ENCODE measurements at regions not wholly inside any gene's neighbourhood (a gene's known extent, or its start where the extent isn't known, plus 50 kb on each side); places are given as distances from the start of the nearest gene placed in this dataset.

DNA sequence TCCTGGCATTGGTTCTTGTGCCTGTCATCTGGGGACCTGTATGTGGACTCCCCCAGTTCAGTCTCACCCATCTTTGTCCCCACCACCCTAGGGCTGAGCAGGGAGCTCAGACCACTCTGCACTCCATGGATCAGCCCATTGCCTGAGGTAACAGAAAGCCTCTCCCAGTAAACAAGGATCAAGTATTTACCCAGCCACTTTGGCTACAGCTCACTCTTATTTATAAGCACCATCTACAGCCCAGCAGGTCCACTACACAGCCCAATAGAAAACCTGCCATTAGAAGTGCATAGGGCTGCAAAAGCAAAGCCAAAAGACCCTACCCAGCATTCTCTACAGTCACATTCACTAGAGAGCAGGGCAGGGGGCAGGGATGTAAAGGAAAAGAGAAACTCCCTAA lies 335.0 kb upstream of the SYNCRIP start:
- Histone ChIP-seq H3K9me3 (ENCODE audit: low read length) (no peaks in the 10 kb centered on the region), H4K20me1 (ENCODE audit: insufficient read depth, low read length) (no peaks in the 10 kb centered on the region), H3K4me3 (ENCODE audit: low read depth, low read length, poor library complexity, severe bottlenecking) (no peak overlapping the region), H3K27ac (ENCODE audit: low read depth, low read length, poor library complexity, severe bottlenecking) (no peak overlapping the region), H3K9me2 (ENCODE audit: insufficient read depth, low read length) (no peaks in the 10 kb centered on the region), H3K4me2 (ENCODE audit: low read length) (no peak overlapping the region), H3K79me2 (ENCODE audit: insufficient read depth, low read depth, low read length) (no peaks in the 10 kb centered on the region), H3K36me3 (ENCODE audit: insufficient read depth, low read length) (no peaks in the 10 kb centered on the region), H3K4me1 (ENCODE audit: insufficient read depth, low read length, poor library complexity, severe bottlenecking) (no peaks in the 10 kb centered on the region), H2AFZ (ENCODE audit: low read length) (no peak overlapping the region)
- POLR2A ChIA-PET = interaction anchor here (0.6 to 1.0 kb wide), 2 partner anchors 11 to 416 kb away, joined by 3 read pairs; no protein-coding TSS in a partner anchor
- no TSS peak for BruUV-seq (replicated peaks)
- CTCF ChIA-PET (ENCODE audit: unreplicated experiment) = no interaction called here
- intact Hi-C loops (cut with micrococcal nuclease; ENCODE audit: unreplicated experiment) = no loop called here
- no peak for DNase-seq (ENCODE audit: low spot score)
- TF ChIP-seq CTCF (conservative IDR thresholded peaks at IDR 0.05; ENCODE audit: low read length) (no peak), EZH2phosphoT487 (IDR thresholded peaks at IDR 0.05; ENCODE audit: borderline replicate concordance, low read depth, low read length) (no peak)

DNA sequence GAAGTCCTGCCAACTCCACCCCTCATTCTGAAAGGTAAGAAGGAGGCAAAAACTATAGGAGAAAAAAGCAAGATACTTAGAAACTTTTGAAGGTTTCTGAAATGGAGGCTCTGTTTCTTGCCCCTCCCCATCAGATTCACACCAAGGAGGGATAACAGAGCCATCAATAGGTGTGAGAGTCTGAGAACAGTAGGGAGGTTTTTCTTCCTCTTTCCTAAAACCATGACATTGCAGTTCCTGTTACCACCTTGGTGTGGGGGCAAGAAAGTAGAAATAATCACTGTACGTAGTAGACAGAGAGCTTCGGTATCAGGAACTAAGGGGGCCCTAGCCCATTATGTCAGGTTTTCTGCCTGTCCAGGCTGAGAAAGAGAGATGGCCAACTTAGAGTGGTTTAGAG lies 333.3 kb upstream of the SYNCRIP start:
- ChIA-PET POLR2A (no interaction called here), CTCF (ENCODE audit: unreplicated experiment) (no interaction called here)
- no TSS peak for BruUV-seq (replicated peaks)
- intact Hi-C loops (cut with micrococcal nuclease; ENCODE audit: unreplicated experiment) = no loop called here
- Histone ChIP-seq H3K27ac (ENCODE audit: low read depth, low read length, poor library complexity, severe bottlenecking) (no peak overlapping the region), H3K9me2 (ENCODE audit: insufficient read depth, low read length) (no peaks in the 10 kb centered on the region), H4K20me1 (ENCODE audit: insufficient read depth, low read length) (no peaks in the 10 kb centered on the region), H3K36me3 (ENCODE audit: insufficient read depth, low read length) (no peaks in the 10 kb centered on the region), H3K79me2 (ENCODE audit: insufficient read depth, low read depth, low read length) (no peaks in the 10 kb centered on the region), H3K9me3 (ENCODE audit: low read length) (no peaks in the 10 kb centered on the region), H3K4me3 (ENCODE audit: low read depth, low read length, poor library complexity, severe bottlenecking) (no peak overlapping the region), H3K4me2 (ENCODE audit: low read length) (no peak overlapping the region), H3K4me1 (ENCODE audit: insufficient read depth, low read length, poor library complexity, severe bottlenecking) (no peaks in the 10 kb centered on the region), H2AFZ (ENCODE audit: low read length) (no peak overlapping the region)
- no peak for DNase-seq (ENCODE audit: low spot score)
- TF ChIP-seq EZH2phosphoT487 (IDR thresholded peaks at IDR 0.05; ENCODE audit: borderline replicate concordance, low read depth, low read length) (no peak), CTCF (conservative IDR thresholded peaks at IDR 0.05; ENCODE audit: low read length) (no peak)

GRCh38 chr6:85971238-85971637 lies 328.6 kb upstream of the SYNCRIP start:
- H4K20me1 ChIP-seq (ENCODE audit: insufficient read depth, low read length) = no peaks in the 10 kb centered on the region
- no peak for DNase-seq (ENCODE audit: low spot score)
- intact Hi-C loops (cut with micrococcal nuclease; ENCODE audit: unreplicated experiment) = no loop called here
- H3K4me1 ChIP-seq (ENCODE audit: insufficient read depth, low read length, poor library complexity, severe bottlenecking) = no peaks in the 10 kb centered on the region
- H3K4me3 ChIP-seq (ENCODE audit: low read depth, low read length, poor library complexity, severe bottlenecking) = no peak overlapping the region
- BruUV-seq (replicated peaks) = no TSS peak
- ChIA-PET POLR2A (interaction anchor here (0.6 kb wide), 1 partner anchor 876 kb away, joined by 3 read pairs; no protein-coding TSS in a partner anchor), CTCF (ENCODE audit: unreplicated experiment) (no interaction called here)
- H3K36me3 ChIP-seq (ENCODE audit: insufficient read depth, low read length) = no peaks in the 10 kb centered on the region
- no peaks in the 10 kb centered on the region for H3K9me2 ChIP-seq (ENCODE audit: insufficient read depth, low read length)
- no peak overlapping the region for H2AFZ ChIP-seq (ENCODE audit: low read length)
- no peak overlapping the region for H3K27ac ChIP-seq (ENCODE audit: low read depth, low read length, poor library complexity, severe bottlenecking)
- H3K4me2 ChIP-seq (ENCODE audit: low read length) = no peak overlapping the region
- H3K9me3 ChIP-seq (ENCODE audit: low read length) = no peaks in the 10 kb centered on the region
- TF ChIP-seq CTCF (conservative IDR thresholded peaks at IDR 0.05; ENCODE audit: low read length) (no peak), EZH2phosphoT487 (IDR thresholded peaks at IDR 0.05; ENCODE audit: borderline replicate concordance, low read depth, low read length) (no peak)
- no peaks in the 10 kb centered on the region for H3K79me2 ChIP-seq (ENCODE audit: insufficient read depth, low read depth, low read length)

All from OCI-LY7 (cell line).